Psoas muscle (tissue), 7 donors: ENCODE measurements at regions not wholly inside any gene's neighbourhood (a gene's known extent, or its start where the extent isn't known, plus 50 kb on each side); places are given as distances from the start of the nearest gene placed in this dataset.
A peak's percentile ranks its signal among the peaks of the same experiment; 100 is the strongest.

Source experiments
- ATAC-seq, 4 donors: fragments of 200-7000 bp; cut with Tn5 transposase; one replicate each; pipeline ENCODE4 v1.9.1; 2020; ENCODE audit warnings: moderate library complexity in 3 of 4, mild to moderate bottlenecking in 2 of 4
- DNase-seq, 2 donors: peaks; one replicate each; pipeline ENCODE4 v3.0.0-alpha.2; 2020
- H3K27ac ChIP-seq: fragments of 200-600 bp; one replicate; pipeline ENCODE4 v1.8.0; 2022
- H3K27me3 ChIP-seq, 3 donors: fragments of 200-600 bp in 1 of 3; one replicate each; pipeline versions ENCODE4 v1.6.1 to v1.8.0; 2013 to 2022; ENCODE audit warnings: low read length in 2 of 3, mild to moderate bottlenecking in 2 of 3, moderate library complexity in 1 of 3; ENCODE audit not compliant: insufficient read depth in 3 of 3
- H3K36me3 ChIP-seq, 2 donors: fragments of 200-600 bp in 1 of 2; one replicate each; pipeline versions ENCODE4 v1.6.1 to v1.8.0; 2013 to 2022; ENCODE audit warnings: low read depth in 1 of 2, mild to moderate bottlenecking in 1 of 2, moderate library complexity in 1 of 2; ENCODE audit not compliant: insufficient read depth in 1 of 2
- H3K4me1 ChIP-seq: fragments of 200-600 bp; one replicate; pipeline ENCODE4 v1.8.0; 2022
- H3K4me3 ChIP-seq: fragments of 200-600 bp; one replicate; pipeline ENCODE4 v1.8.0; 2022; ENCODE audit warnings: mild to moderate bottlenecking
- H3K9me3 ChIP-seq: fragments of 200-600 bp; one replicate; pipeline ENCODE4 v1.8.0; 2022
- WGBS, 3 donors: extraction: QIAGEN DNeasy Blood & Tissue Kit; methylation state at CpG; one replicate each; pipeline versions ENCODE4 v1.1.6 to v1.1.7; 2013; 5-methylcytosine and 5-hydroxymethylcytosine counted together
- intact Hi-C, 2 donors: fragments of 100-400 bp; cut with DNase I; formaldehyde crosslinking; loops; one replicate each; pipeline versions ENCODE4 v1.11.0 to v1.14.2; 2022
- TF ChIP-seq, protein P1 (sequence below): fragments of 200-600 bp; IDR thresholded peaks from one replicate; pipeline ENCODE4 v1.8.0; 2022; ENCODE audit warnings: antibody characterized with exemption
- donor health status: healthy with polysubstance abuse.
- donor health status: DM: no; HTN: no; CAD: no; lungs with moderate emphysema.
- donor health status: Bipolar disorder and iron deficiency.
- donor health status: healthy.
- donor health status: DM: yes; HTN: yes; CAD: no.
- donor health status: DM: no; HTN: no; CAD: no.
- donor health status: DM: yes; HTN: yes; CAD: no.

DNA sequence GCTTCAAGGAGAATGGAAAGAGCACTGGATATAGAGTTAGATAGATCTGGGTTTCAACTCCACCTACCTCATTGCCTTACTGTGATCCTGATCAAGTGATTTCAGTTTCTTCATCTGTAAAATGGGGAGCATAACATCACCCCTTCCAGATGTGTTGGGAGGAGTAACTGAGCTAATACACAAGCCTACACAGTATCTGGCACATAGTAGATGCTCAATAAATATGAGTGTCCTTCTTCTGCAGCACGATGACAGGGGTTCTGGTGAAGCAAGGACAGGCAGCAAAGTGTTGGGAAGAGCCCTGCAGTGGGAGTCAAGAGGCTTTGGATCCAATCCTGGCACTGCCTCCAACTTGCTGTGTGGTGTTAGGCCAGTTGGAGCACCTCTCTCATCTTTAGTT, 270.0 kb downstream of the UACA start:
- ATAC-seq (no peak), DNase-seq (no peak)
- TF ChIP-seq, protein P1, sequence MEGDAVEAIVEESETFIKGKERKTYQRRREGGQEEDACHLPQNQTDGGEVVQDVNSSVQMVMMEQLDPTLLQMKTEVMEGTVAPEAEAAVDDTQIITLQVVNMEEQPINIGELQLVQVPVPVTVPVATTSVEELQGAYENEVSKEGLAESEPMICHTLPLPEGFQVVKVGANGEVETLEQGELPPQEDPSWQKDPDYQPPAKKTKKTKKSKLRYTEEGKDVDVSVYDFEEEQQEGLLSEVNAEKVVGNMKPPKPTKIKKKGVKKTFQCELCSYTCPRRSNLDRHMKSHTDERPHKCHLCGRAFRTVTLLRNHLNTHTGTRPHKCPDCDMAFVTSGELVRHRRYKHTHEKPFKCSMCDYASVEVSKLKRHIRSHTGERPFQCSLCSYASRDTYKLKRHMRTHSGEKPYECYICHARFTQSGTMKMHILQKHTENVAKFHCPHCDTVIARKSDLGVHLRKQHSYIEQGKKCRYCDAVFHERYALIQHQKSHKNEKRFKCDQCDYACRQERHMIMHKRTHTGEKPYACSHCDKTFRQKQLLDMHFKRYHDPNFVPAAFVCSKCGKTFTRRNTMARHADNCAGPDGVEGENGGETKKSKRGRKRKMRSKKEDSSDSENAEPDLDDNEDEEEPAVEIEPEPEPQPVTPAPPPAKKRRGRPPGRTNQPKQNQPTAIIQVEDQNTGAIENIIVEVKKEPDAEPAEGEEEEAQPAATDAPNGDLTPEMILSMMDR = no peak
- Histone ChIP-seq H3K9me3 (no peaks in the 10 kb centered on the region), H3K4me3 (no peak overlapping the region), H3K36me3 (no peaks in the 10 kb centered on the region), H3K27ac (no peak overlapping the region), H3K4me1 (no peaks in the 10 kb centered on the region), H3K27me3 (no peaks in the 10 kb centered on the region)
- WGBS, 3 donors = 94 to 96% (median 95%) methylated on average over 1 of the region's 1 CpG
- intact Hi-C loops = no loop called here

GRCh38 chr15:70492240-70493177, 270.8 kb downstream of the UACA start:
- WGBS, 3 donors = 80 to 84% (median 80%) methylated on average over 20 of the region's 20 CpGs
- Histone ChIP-seq H3K36me3 (no peaks in the 10 kb centered on the region), H3K9me3 (no peaks in the 10 kb centered on the region), H3K4me3 (no peak overlapping the region), H3K27ac (no peak overlapping the region), H3K4me1 (no peaks in the 10 kb centered on the region), H3K27me3 (no peaks in the 10 kb centered on the region)
- DNase-seq (peak; percentile 57 to 66), ATAC-seq (peak; percentile 38 to 55 (median 42))
- TF ChIP-seq, protein P1 = no peak
- intact Hi-C loops = no loop called here

DNA sequence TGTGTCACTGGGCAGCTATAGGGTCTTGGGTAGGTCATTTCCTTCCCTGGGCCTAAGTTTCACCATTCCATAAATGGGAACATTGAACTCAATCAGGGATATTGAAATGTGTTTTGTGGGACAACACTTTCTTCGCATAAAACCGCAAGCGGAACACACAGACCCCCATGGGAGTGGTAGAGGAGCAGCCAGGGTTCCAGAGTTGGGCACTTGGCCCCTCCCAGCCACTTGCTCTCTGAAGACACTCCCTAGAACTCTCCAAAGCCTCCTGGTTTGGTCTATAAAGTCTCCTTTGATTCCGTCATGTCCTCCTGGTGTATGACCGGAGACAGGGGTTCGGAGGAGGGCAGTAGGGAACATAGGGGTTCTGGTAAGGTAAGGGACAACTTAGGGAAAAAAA, 271.7 kb downstream of the UACA start:
- H3K27ac ChIP-seq = no peak overlapping the region
- WGBS, 3 donors = 97 to 100% (median 98%) methylated on average over 6 of the region's 6 CpGs
- ATAC-seq (no peak), DNase-seq (no peak)
- no peaks in the 10 kb centered on the region for H3K9me3 ChIP-seq
- H3K4me1 ChIP-seq = no peaks in the 10 kb centered on the region
- TF ChIP-seq, protein P1 = no peak
- H3K27me3 ChIP-seq = no peaks in the 10 kb centered on the region
- intact Hi-C loops = no loop called here
- no peaks in the 10 kb centered on the region for H3K36me3 ChIP-seq
- H3K4me3 ChIP-seq = no peak overlapping the region

DNA sequence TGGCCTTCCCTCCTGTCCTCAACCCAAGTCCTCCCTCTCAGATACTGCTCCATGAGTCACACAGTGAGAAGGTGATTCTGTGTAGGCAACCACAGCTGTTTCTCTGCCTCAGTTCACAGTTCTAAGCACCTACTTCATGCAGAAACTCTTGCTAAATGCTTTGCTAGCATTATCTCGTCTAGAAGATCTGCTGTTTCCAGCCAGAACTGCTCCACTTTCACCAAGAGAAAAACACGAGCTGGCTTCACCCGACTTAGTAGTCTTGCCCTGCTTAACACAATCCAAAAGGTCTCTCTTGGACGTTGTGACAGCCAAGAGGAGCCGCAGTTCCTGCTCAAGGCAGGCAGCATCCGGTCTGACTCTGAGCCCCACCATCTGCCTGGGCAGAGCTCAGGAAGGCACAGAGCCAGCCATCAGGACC, 272.1 kb downstream of the UACA start:
- Histone ChIP-seq H3K4me3 (no peak overlapping the region), H3K9me3 (no peaks in the 10 kb centered on the region), H3K27ac (no peak overlapping the region), H3K4me1 (no peaks in the 10 kb centered on the region), H3K27me3 (no peaks in the 10 kb centered on the region), H3K36me3 (no peaks in the 10 kb centered on the region)
- TF ChIP-seq, protein P1 = no peak
- ATAC-seq (no peak), DNase-seq (no peak)
- intact Hi-C loops = no loop called here
- 63 to 72% (median 69%) methylated on average over 6 of the region's 6 CpGs for whole genome bisulfite sequencing, 3 donors

- WGBS, 3 donors = 77 to 88% (median 85%) methylated on average over 7 of the region's 7 CpGs
- Histone ChIP-seq H3K27ac (no peak overlapping the region), H3K36me3 (no peaks in the 10 kb centered on the region), H3K4me1 (no peaks in the 10 kb centered on the region), H3K4me3 (no peak overlapping the region), H3K27me3 (no peaks in the 10 kb centered on the region), H3K9me3 (no peaks in the 10 kb centered on the region)
- intact Hi-C loops = no loop called here
- ATAC-seq = no peak
- TF ChIP-seq, protein P1 = no peak
- no peak for DNase-seq
Observed at GRCh38 chr15:70490838-70491155, 272.6 kb downstream of the UACA start.
